ENCODE measurements at regions not wholly inside any gene's neighbourhood (a gene's known extent, or its start where the extent isn't known, plus 50 kb on each side); places are given as distances from the start of the nearest gene placed in this dataset.

GRCh38 chr1:197850918-197851317, 51.5 kb upstream of the C1orf53 start:
- no peak overlapping the region for H3K4me3 Mint-ChIP-seq (ENCODE audit: unreplicated experiment)
- H3K36me3 Mint-ChIP-seq (ENCODE audit: low read depth, unreplicated experiment): no peaks in the 10 kb centered on the region
- no peaks in the 10 kb centered on the region for H3K36me3 ChIP-seq (ENCODE audit: insufficient read depth, low read length)
- H3K4me1 ChIP-seq (ENCODE audit: insufficient read depth, low read length): no peaks in the 10 kb centered on the region
- H3K9me3 ChIP-seq (ENCODE audit: insufficient read depth, low read depth, low read length): no peaks in the 10 kb centered on the region
- H3K4me3 ChIP-seq (ENCODE audit: insufficient read depth, low read depth, low read length): no peak overlapping the region
- no peaks in the 10 kb centered on the region for H3K79me2 ChIP-seq (ENCODE audit: insufficient read depth, low read length)
- no peaks in the 10 kb centered on the region for H3K27me3 Mint-ChIP-seq (ENCODE audit: low read depth, unreplicated experiment)
- no peaks in the 10 kb centered on the region for H3K9me3 Mint-ChIP-seq (ENCODE audit: unreplicated experiment)
- no peaks in the 10 kb centered on the region for H3K4me1 Mint-ChIP-seq (ENCODE audit: low read depth, unreplicated experiment)
- no peak overlapping the region for H3K27ac Mint-ChIP-seq (ENCODE audit: unreplicated experiment)
- H3K9ac ChIP-seq (ENCODE audit: low read length): no peak overlapping the region
- no peaks in the 10 kb centered on the region for H4K20me1 ChIP-seq (ENCODE audit: insufficient read depth, low read length)
- H3K4me2 ChIP-seq (ENCODE audit: low read length): no peak overlapping the region
- FAIRE-seq (no peak), DNase-seq (ENCODE audit: low read depth) (no peak)
- no peaks in the 10 kb centered on the region for H3K27me3 ChIP-seq (ENCODE audit: insufficient read depth, low read length)
- H3K27ac ChIP-seq (ENCODE audit: low read depth, low read length): no peak overlapping the region
- no peak overlapping the region for H2AFZ ChIP-seq (ENCODE audit: low read depth, low read length)
- TF ChIP-seq EZH2 (IDR thresholded peaks at IDR 0.05; ENCODE audit: insufficient read depth, low read length) (no peak), CTCF (IDR thresholded peaks at IDR 0.05; ENCODE audit: insufficient read depth, low read depth, low read length) (no peak)

GRCh38 chr1:197850042-197850441, 52.4 kb upstream of the C1orf53 start:
- Histone ChIP-seq H3K27me3 (ENCODE audit: insufficient read depth, low read length) (no peaks in the 10 kb centered on the region), H3K79me2 (ENCODE audit: insufficient read depth, low read length) (no peaks in the 10 kb centered on the region), H3K9ac (ENCODE audit: low read length) (no peak overlapping the region), H4K20me1 (ENCODE audit: insufficient read depth, low read length) (no peaks in the 10 kb centered on the region), H3K36me3 (ENCODE audit: insufficient read depth, low read length) (no peaks in the 10 kb centered on the region), H2AFZ (ENCODE audit: low read depth, low read length) (no peak overlapping the region), H3K4me1 (ENCODE audit: insufficient read depth, low read length) (no peaks in the 10 kb centered on the region), H3K27ac (ENCODE audit: low read depth, low read length) (no peak overlapping the region), H3K4me3 (ENCODE audit: insufficient read depth, low read depth, low read length) (no peak overlapping the region), H3K9me3 (ENCODE audit: insufficient read depth, low read depth, low read length) (no peaks in the 10 kb centered on the region), H3K4me2 (ENCODE audit: low read length) (no peak overlapping the region)
- H3K9me3 Mint-ChIP-seq (ENCODE audit: unreplicated experiment): no peaks in the 10 kb centered on the region
- no peak overlapping the region for H3K27ac Mint-ChIP-seq (ENCODE audit: unreplicated experiment)
- DNase-seq (ENCODE audit: low read depth) (no peak), FAIRE-seq (no peak)
- H3K36me3 Mint-ChIP-seq (ENCODE audit: low read depth, unreplicated experiment): no peaks in the 10 kb centered on the region
- TF ChIP-seq EZH2 (IDR thresholded peaks at IDR 0.05; ENCODE audit: insufficient read depth, low read length) (no peak), CTCF (IDR thresholded peaks at IDR 0.05; ENCODE audit: insufficient read depth, low read depth, low read length) (no peak)
- H3K4me1 Mint-ChIP-seq (ENCODE audit: low read depth, unreplicated experiment): no peaks in the 10 kb centered on the region
- no peak overlapping the region for H3K4me3 Mint-ChIP-seq (ENCODE audit: unreplicated experiment)
- H3K27me3 Mint-ChIP-seq (ENCODE audit: low read depth, unreplicated experiment): no peaks in the 10 kb centered on the region

GRCh38 chr1:197848350-197848749, 54.1 kb upstream of the C1orf53 start:
- Histone ChIP-seq H2AFZ (ENCODE audit: low read depth, low read length) (no peak overlapping the region), H3K9ac (ENCODE audit: low read length) (no peak overlapping the region), H3K27me3 (ENCODE audit: insufficient read depth, low read length) (no peaks in the 10 kb centered on the region), H3K79me2 (ENCODE audit: insufficient read depth, low read length) (no peaks in the 10 kb centered on the region), H3K4me2 (ENCODE audit: low read length) (no peak overlapping the region), H4K20me1 (ENCODE audit: insufficient read depth, low read length) (no peaks in the 10 kb centered on the region), H3K4me1 (ENCODE audit: insufficient read depth, low read length) (no peaks in the 10 kb centered on the region), H3K4me3 (ENCODE audit: insufficient read depth, low read depth, low read length) (no peak overlapping the region), H3K27ac (ENCODE audit: low read depth, low read length) (no peak overlapping the region), H3K9me3 (ENCODE audit: insufficient read depth, low read depth, low read length) (no peaks in the 10 kb centered on the region), H3K36me3 (ENCODE audit: insufficient read depth, low read length) (no peaks in the 10 kb centered on the region)
- no peaks in the 10 kb centered on the region for H3K9me3 Mint-ChIP-seq (ENCODE audit: unreplicated experiment)
- no peaks in the 10 kb centered on the region for H3K4me1 Mint-ChIP-seq (ENCODE audit: low read depth, unreplicated experiment)
- H3K27me3 Mint-ChIP-seq (ENCODE audit: low read depth, unreplicated experiment): no peaks in the 10 kb centered on the region
- TF ChIP-seq CTCF (IDR thresholded peaks at IDR 0.05; ENCODE audit: insufficient read depth, low read depth, low read length) (no peak), EZH2 (IDR thresholded peaks at IDR 0.05; ENCODE audit: insufficient read depth, low read length) (no peak)
- DNase-seq (ENCODE audit: low read depth) (no peak), FAIRE-seq (no peak)
- H3K4me3 Mint-ChIP-seq (ENCODE audit: unreplicated experiment): no peak overlapping the region
- H3K36me3 Mint-ChIP-seq (ENCODE audit: low read depth, unreplicated experiment): no peaks in the 10 kb centered on the region
- H3K27ac Mint-ChIP-seq (ENCODE audit: unreplicated experiment): no peak overlapping the region
